Gastroesophageal sphincter (tissue), 3 donors: ENCODE measurements at regions not wholly inside any gene's neighbourhood (a gene's known extent, or its start where the extent isn't known, plus 50 kb on each side); places are given as distances from the start of the nearest gene placed in this dataset.

ENCODE experiments used
- EP300 ChIP-seq: sonication (generic); formaldehyde crosslinking; IDR thresholded peaks from one replicate; pipeline ENCODE4 v1.6.1; 2017; ENCODE audit warnings: antibody characterized with exemption, mild to moderate bottlenecking
- POLR2A ChIP-seq, 2 donors: fragments of 450-650 bp; IDR thresholded peaks; one replicate each; pipeline ENCODE4 v1.6.1; 2017; ENCODE audit warnings: antibody characterized with exemption in 2 of 2, mild to moderate bottlenecking in 2 of 2, moderate library complexity in 1 of 2
- POLR2AphosphoS5 ChIP-seq: sonication (generic); formaldehyde crosslinking; IDR thresholded peaks from one replicate; pipeline ENCODE4 v1.6.1; 2017; ENCODE audit warnings: antibody characterized with exemption
- TF ChIP-seq, protein P1 (sequence below), 4 experiments: fragments of 200-600 bp in 2 of 4; fragments of 450-650 bp in 2 of 4; sonication (generic) in 1 of 4; IDR thresholded peaks; one replicate each; pipeline ENCODE4 v1.5.1; 2017 to 2019; ENCODE audit warnings: antibody characterized with exemption in 4 of 4, mild to moderate bottlenecking in 2 of 4, moderate library complexity in 2 of 4

DNA sequence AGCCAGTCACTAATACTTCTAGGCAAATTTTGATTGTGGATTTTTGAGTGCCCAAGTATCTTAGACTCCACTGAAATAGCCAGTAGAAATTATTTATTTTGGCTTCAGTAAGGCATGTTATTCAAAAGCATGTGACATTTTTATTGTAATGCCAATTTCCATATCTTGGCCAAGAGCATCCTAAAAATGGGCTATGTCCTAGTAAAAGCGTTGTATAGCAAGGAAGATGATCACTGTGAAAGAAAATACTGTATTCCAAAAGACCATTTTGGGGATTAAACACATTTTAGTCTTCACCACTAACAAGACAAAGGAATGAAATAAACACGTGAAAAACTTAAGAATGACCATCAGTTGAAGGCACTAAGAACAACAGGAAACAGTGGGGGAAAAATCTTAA is 149.1 kb downstream of the NUFIP1 start:
- TF ChIP-seq, protein P1, sequence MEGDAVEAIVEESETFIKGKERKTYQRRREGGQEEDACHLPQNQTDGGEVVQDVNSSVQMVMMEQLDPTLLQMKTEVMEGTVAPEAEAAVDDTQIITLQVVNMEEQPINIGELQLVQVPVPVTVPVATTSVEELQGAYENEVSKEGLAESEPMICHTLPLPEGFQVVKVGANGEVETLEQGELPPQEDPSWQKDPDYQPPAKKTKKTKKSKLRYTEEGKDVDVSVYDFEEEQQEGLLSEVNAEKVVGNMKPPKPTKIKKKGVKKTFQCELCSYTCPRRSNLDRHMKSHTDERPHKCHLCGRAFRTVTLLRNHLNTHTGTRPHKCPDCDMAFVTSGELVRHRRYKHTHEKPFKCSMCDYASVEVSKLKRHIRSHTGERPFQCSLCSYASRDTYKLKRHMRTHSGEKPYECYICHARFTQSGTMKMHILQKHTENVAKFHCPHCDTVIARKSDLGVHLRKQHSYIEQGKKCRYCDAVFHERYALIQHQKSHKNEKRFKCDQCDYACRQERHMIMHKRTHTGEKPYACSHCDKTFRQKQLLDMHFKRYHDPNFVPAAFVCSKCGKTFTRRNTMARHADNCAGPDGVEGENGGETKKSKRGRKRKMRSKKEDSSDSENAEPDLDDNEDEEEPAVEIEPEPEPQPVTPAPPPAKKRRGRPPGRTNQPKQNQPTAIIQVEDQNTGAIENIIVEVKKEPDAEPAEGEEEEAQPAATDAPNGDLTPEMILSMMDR (IDR thresholded peaks at IDR 0.05), result no peak
- no peak for TF ChIP-seq POLR2A (IDR thresholded peaks at IDR 0.05)
- TF ChIP-seq EP300, result no peak
- TF ChIP-seq POLR2AphosphoS5, result no peak
